ENCODE measurements at regions not wholly inside any gene's neighbourhood (a gene's known extent, or its start where the extent isn't known, plus 50 kb on each side); places are given as distances from the start of the nearest gene placed in this dataset.

DNA sequence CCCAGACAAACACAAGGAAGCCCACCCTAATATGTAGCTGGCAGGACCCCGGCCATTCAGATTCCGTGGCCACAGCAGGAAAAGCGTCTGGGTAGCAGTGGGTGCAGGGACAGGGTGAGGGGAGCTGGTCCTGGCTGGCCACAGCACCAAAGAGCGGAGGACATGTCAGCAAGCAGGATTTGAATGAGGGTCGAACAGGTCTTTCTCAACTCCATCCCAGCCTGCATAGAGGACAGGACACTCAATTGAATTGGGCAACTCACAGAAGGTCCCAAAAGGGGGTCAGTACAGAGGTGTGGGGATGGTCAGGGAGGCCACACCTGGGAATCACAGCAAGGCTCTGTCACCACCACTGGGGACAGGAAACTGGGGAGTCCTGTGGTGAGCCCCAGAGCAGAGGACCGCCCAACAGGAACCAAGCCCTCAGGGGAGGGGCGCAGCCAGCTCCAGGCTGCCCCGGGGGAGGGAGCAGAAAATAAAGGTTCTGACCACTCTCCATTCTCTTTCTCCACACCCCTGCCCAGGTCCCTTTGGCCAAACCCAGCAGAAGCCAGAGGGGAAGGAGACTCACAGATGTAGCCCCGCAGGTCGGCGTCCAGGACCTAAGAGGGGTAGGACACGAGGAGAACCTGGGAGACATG is 108.7 kb upstream of the PPP2R2D start:
- Histone ChIP-seq H3K27ac (ENCODE audit: low read depth, low read length) (no peak overlapping the region), H3K36me3 (ENCODE audit: control insufficient read depth, low read length) (no peaks in the 10 kb centered on the region)

DNA sequence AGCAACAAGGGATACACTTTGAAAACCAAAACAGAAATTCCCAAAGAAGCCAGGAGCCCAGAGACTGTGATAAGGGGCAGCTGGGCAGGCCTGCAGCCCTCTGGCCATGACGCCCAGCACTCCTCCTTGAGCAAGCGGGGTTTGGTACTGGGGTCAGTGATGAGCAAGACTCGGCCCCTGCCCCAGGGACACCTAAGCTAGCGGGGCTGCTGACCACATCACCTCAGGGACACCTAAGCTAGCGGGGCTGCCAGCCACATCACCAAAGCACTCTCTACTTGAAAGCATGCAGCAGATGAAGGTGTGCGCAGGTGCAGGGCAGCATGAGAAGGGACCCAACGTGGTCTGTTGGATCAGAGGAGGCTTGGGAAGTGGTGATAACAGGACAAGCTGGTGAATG is 108.0 kb upstream of the PPP2R2D start:
- Histone ChIP-seq H3K27ac (ENCODE audit: low read depth, low read length) (no peak overlapping the region), H3K27me3 (ENCODE audit: control insufficient read depth, low read length) (no peaks in the 10 kb centered on the region), H3K9me3 (ENCODE audit: control insufficient read depth, insufficient read depth, low read length) (peaks cover 6% of the 10 kb centered on the region; the same call in 1 of the 2 replicates), H4K20me1 (ENCODE audit: control insufficient read depth, insufficient read depth, low read depth, low read length) (no peaks in the 10 kb centered on the region), H3F3A (ENCODE audit: control insufficient read depth, insufficient read depth) (no peaks in the 10 kb centered on the region), H3K36me3 (ENCODE audit: control insufficient read depth, low read length) (no peaks in the 10 kb centered on the region), H3K79me2 (ENCODE audit: control insufficient read depth, low read length) (no peaks in the 10 kb centered on the region), H3K9me2 (replicated peaks; ENCODE audit: control insufficient read depth, low read length) (no peaks in the 10 kb centered on the region), H3K4me1 (ENCODE audit: control insufficient read depth, low read length) (no peaks in the 10 kb centered on the region), H3K4me2 (ENCODE audit: low read length) (no peak overlapping the region), H3K4me3 (ENCODE audit: low read length) (no peak overlapping the region)
- TF ChIP-seq EZH2phosphoT487 (IDR thresholded peaks at IDR 0.05; ENCODE audit: borderline replicate concordance, low read length) = no peak
- TF ChIP-seq, protein P1, sequence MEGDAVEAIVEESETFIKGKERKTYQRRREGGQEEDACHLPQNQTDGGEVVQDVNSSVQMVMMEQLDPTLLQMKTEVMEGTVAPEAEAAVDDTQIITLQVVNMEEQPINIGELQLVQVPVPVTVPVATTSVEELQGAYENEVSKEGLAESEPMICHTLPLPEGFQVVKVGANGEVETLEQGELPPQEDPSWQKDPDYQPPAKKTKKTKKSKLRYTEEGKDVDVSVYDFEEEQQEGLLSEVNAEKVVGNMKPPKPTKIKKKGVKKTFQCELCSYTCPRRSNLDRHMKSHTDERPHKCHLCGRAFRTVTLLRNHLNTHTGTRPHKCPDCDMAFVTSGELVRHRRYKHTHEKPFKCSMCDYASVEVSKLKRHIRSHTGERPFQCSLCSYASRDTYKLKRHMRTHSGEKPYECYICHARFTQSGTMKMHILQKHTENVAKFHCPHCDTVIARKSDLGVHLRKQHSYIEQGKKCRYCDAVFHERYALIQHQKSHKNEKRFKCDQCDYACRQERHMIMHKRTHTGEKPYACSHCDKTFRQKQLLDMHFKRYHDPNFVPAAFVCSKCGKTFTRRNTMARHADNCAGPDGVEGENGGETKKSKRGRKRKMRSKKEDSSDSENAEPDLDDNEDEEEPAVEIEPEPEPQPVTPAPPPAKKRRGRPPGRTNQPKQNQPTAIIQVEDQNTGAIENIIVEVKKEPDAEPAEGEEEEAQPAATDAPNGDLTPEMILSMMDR (IDR thresholded peaks at IDR 0.05; ENCODE audit: low read depth, low read length, poor library complexity, severe bottlenecking) = no peak

More for the DNA sequence above, 108.7 kb upstream of the PPP2R2D start:
- Histone ChIP-seq H3K9me3 (ENCODE audit: control insufficient read depth, insufficient read depth, low read length) (peaks cover 6% of the 10 kb centered on the region; the same call in 1 of the 2 replicates), H4K20me1 (ENCODE audit: control insufficient read depth, insufficient read depth, low read depth, low read length) (no peaks in the 10 kb centered on the region), H3K4me2 (ENCODE audit: low read length) (no peak overlapping the region), H3K79me2 (ENCODE audit: control insufficient read depth, low read length) (no peaks in the 10 kb centered on the region), H3K4me1 (ENCODE audit: control insufficient read depth, low read length) (no peaks in the 10 kb centered on the region), H3F3A (ENCODE audit: control insufficient read depth, insufficient read depth) (no peaks in the 10 kb centered on the region), H3K9me2 (replicated peaks; ENCODE audit: control insufficient read depth, low read length) (no peaks in the 10 kb centered on the region), H3K4me3 (ENCODE audit: low read length) (no peak overlapping the region), H3K27me3 (ENCODE audit: control insufficient read depth, low read length) (no peaks in the 10 kb centered on the region)
- TF ChIP-seq, protein P1 (IDR thresholded peaks at IDR 0.05; ENCODE audit: low read depth, low read length, poor library complexity, severe bottlenecking) = no peak
- TF ChIP-seq EZH2phosphoT487 (IDR thresholded peaks at IDR 0.05; ENCODE audit: borderline replicate concordance, low read length) = no peak

DNA sequence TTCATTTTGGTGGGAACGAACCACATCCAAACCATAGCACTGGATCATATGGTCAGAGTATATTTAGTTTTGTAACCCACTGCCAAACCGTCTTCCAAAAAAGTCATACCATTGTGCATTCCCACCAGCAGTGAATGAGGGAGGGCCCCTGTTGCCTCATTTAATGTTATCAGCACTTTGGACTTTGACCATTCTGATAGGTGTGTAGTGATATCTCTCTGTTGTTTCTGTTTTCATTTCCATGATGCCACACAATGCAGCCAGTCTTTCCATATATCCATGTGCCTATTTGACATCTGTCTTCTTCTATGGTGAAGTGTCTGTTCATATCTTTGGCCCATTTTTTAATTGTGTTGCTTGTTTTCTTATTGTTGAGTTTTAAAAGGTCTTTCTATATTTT is 105.0 kb upstream of the PPP2R2D start:
- Histone ChIP-seq H3K27me3 (ENCODE audit: control insufficient read depth, low read length) (no peaks in the 10 kb centered on the region), H3K4me3 (ENCODE audit: low read length) (no peak overlapping the region), H3K27ac (ENCODE audit: low read depth, low read length) (no peak overlapping the region), H3F3A (ENCODE audit: control insufficient read depth, insufficient read depth) (no peaks in the 10 kb centered on the region), H3K9me3 (ENCODE audit: control insufficient read depth, insufficient read depth, low read length) (peaks cover 5% of the 10 kb centered on the region; the same call in 1 of the 2 replicates), H3K4me2 (ENCODE audit: low read length) (no peak overlapping the region), H3K79me2 (ENCODE audit: control insufficient read depth, low read length) (no peaks in the 10 kb centered on the region), H3K36me3 (ENCODE audit: control insufficient read depth, low read length) (no peaks in the 10 kb centered on the region), H3K9me2 (replicated peaks; ENCODE audit: control insufficient read depth, low read length) (no peaks in the 10 kb centered on the region), H4K20me1 (ENCODE audit: control insufficient read depth, insufficient read depth, low read depth, low read length) (no peaks in the 10 kb centered on the region), H3K4me1 (ENCODE audit: control insufficient read depth, low read length) (no peaks in the 10 kb centered on the region)
- no peak for TF ChIP-seq EZH2phosphoT487 (IDR thresholded peaks at IDR 0.05; ENCODE audit: borderline replicate concordance, low read length)
- TF ChIP-seq, protein P1 (IDR thresholded peaks at IDR 0.05; ENCODE audit: low read depth, low read length, poor library complexity, severe bottlenecking) = no peak

Measured in DOHH2 (cell line).